ENCODE measurements at regions not wholly inside any gene's neighbourhood (a gene's known extent, or its start where the extent isn't known, plus 50 kb on each side); places are given as distances from the start of the nearest gene placed in this dataset.

- H2BK5ac ChIP-seq (ENCODE audit: low read depth, low read length, poor library complexity, severe bottlenecking), result no peak overlapping the region
- no peak overlapping the region for H3K18ac ChIP-seq (ENCODE audit: low read depth, low read length)
- H4K91ac ChIP-seq (ENCODE audit: insufficient read depth, low read depth, low read length), result no peak overlapping the region
- DNase-seq (no peak), ATAC-seq (ENCODE audit: low read depth) (no peak)
- ChIA-PET CTCF (no interaction called here), POLR2A (ENCODE audit: unreplicated experiment) (no interaction called here)
- no peak overlapping the region for H4K5ac ChIP-seq (ENCODE audit: low read depth, low read length)
- TF ChIP-seq CHD1 (IDR thresholded peaks at IDR 0.05; ENCODE audit: low read depth, low read length), result no peak
- TF ChIP-seq RCOR1 (IDR thresholded peaks at IDR 0.05; ENCODE audit: insufficient replicate concordance, low read length), result no peak
- no peak for TF ChIP-seq MAZ (IDR thresholded peaks at IDR 0.05; ENCODE audit: borderline replicate concordance, low read depth, low read length)
- no peak for TF ChIP-seq MXI1 (IDR thresholded peaks at IDR 0.05; ENCODE audit: borderline replicate concordance, low read depth, low read length)
- no peak for TF ChIP-seq RAD21 (IDR thresholded peaks at IDR 0.05; ENCODE audit: low read length)
- TF ChIP-seq FOS (IDR thresholded peaks at IDR 0.05; ENCODE audit: low read depth, low read length), result no peak
- TF ChIP-seq, protein P1, sequence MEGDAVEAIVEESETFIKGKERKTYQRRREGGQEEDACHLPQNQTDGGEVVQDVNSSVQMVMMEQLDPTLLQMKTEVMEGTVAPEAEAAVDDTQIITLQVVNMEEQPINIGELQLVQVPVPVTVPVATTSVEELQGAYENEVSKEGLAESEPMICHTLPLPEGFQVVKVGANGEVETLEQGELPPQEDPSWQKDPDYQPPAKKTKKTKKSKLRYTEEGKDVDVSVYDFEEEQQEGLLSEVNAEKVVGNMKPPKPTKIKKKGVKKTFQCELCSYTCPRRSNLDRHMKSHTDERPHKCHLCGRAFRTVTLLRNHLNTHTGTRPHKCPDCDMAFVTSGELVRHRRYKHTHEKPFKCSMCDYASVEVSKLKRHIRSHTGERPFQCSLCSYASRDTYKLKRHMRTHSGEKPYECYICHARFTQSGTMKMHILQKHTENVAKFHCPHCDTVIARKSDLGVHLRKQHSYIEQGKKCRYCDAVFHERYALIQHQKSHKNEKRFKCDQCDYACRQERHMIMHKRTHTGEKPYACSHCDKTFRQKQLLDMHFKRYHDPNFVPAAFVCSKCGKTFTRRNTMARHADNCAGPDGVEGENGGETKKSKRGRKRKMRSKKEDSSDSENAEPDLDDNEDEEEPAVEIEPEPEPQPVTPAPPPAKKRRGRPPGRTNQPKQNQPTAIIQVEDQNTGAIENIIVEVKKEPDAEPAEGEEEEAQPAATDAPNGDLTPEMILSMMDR (conservative IDR thresholded peaks at IDR 0.05; ENCODE audit: low read depth, low read length), result no peak
- no peak for TF ChIP-seq POLR2A (IDR thresholded peaks at IDR 0.05; ENCODE audit: low read depth, low read length)
- TF ChIP-seq MAFK (IDR thresholded peaks at IDR 0.05; ENCODE audit: low read depth, low read length), result no peak
- no peak for TF ChIP-seq RFX5 (IDR thresholded peaks at IDR 0.05; ENCODE audit: low read depth, low read length)
- no peak for TF ChIP-seq ELK1 (IDR thresholded peaks at IDR 0.05; ENCODE audit: borderline replicate concordance, low read depth, low read length)
- no peak for TF ChIP-seq NFE2L2 (IDR thresholded peaks at IDR 0.05; ENCODE audit: low read depth, low read length)
- no peak for TF ChIP-seq BHLHE40 (IDR thresholded peaks at IDR 0.05; ENCODE audit: low read depth, low read length)
- TF ChIP-seq, protein P2, sequence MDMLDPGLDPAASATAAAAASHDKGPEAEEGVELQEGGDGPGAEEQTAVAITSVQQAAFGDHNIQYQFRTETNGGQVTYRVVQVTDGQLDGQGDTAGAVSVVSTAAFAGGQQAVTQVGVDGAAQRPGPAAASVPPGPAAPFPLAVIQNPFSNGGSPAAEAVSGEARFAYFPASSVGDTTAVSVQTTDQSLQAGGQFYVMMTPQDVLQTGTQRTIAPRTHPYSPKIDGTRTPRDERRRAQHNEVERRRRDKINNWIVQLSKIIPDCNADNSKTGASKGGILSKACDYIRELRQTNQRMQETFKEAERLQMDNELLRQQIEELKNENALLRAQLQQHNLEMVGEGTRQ (IDR thresholded peaks at IDR 0.05; ENCODE audit: low read depth, low read length), result no peak
- no peak for TF ChIP-seq CEBPB (IDR thresholded peaks at IDR 0.05; ENCODE audit: low read depth, low read length)
- TF ChIP-seq SMC3 (IDR thresholded peaks at IDR 0.05; ENCODE audit: low read depth, low read length), result no peak
- no peaks in the 10 kb centered on the region for H3K36me3 ChIP-seq (ENCODE audit: control insufficient read depth, insufficient read depth, low read length)
- in situ Hi-C loops (cut with MboI; ENCODE audit: low sequenced_read_pairs), result no loop called here
- WGBS, 2 experiments (ENCODE audit: extremely low coverage in 2 of 2, insufficient read length in 1 of 2), result 80% methylated on average over 1 of the region's 2 CpGs; no CpG with 5 or more reads in 1 of the 2 experiments
- no peak overlapping the region for H3K9ac ChIP-seq (ENCODE audit: low read depth, low read length)
- no peak overlapping the region for H4K8ac ChIP-seq (ENCODE audit: low read depth in 2 of 2, low read length in 2 of 2)
- no peaks in the 10 kb centered on the region for H3K9me1 ChIP-seq (ENCODE audit: insufficient read depth, low read length)
- no peak overlapping the region for H2BK120ac ChIP-seq (ENCODE audit: low read depth, low read length)
- no peaks in the 10 kb centered on the region for H3K27me3 ChIP-seq (ENCODE audit: control insufficient read depth, insufficient read depth, low read length)
- BruUV-seq (replicated peaks), result no TSS peak
- intact Hi-C loops (cut with micrococcal nuclease), result no loop called here
- no peak overlapping the region for H3K4ac ChIP-seq (ENCODE audit: low read depth, low read length)
- H3K4me2 ChIP-seq (ENCODE audit: low read depth, low read length), result no peak overlapping the region
- no peak overlapping the region for H3K14ac ChIP-seq (replicated peaks; ENCODE audit: low read depth, low read length)
- H3K4me1 ChIP-seq (ENCODE audit: control insufficient read depth, insufficient read depth, low read length), result no peaks in the 10 kb centered on the region
- no peak overlapping the region for H3K4me3 ChIP-seq (ENCODE audit: insufficient read depth, low read depth, low read length)
- H2AK5ac ChIP-seq (ENCODE audit: low read depth, low read length), result no peak overlapping the region
- H2AK9ac ChIP-seq (replicated peaks; ENCODE audit: low read depth, low read length, poor library complexity), result no peak overlapping the region
- no peaks in the 10 kb centered on the region for H3K79me1 ChIP-seq (ENCODE audit: low read depth in 1 of 2, low read length in 2 of 2)
- peaks cover 6% of the 10 kb centered on the region; the same call in 1 of the 2 replicates for H3K9me3 ChIP-seq (ENCODE audit: control insufficient read depth, insufficient read depth, low read length)
- no peaks in the 10 kb centered on the region for H4K20me1 ChIP-seq (ENCODE audit: insufficient read depth, low read length)
- no peak overlapping the region for H3K23ac ChIP-seq (ENCODE audit: low read depth, low read length)
- H2BK20ac ChIP-seq (ENCODE audit: low read depth, low read length), result no peak overlapping the region
- no peak overlapping the region for H3K27ac ChIP-seq (ENCODE audit: insufficient read depth, low read length)
- no peak overlapping the region for H2AFZ ChIP-seq (replicated peaks; ENCODE audit: low read length, poor library complexity)
- dilution Hi-C loops (cut with HindIII; ENCODE audit: low sequenced_read_pairs, unreplicated experiment), result no loop called here
- no peak overlapping the region for H3K56ac ChIP-seq (ENCODE audit: extremely low read depth, insufficient read depth, low read length)
- no peak overlapping the region for H2BK15ac ChIP-seq (ENCODE audit: low read depth, low read length)
Measured at GRCh38 chr1:61563611-61564010, 161.3 kb downstream of the TM2D1 start.
